A549 (cell line): ENCODE measurements at regions not wholly inside any gene's neighbourhood (a gene's known extent, or its start where the extent isn't known, plus 50 kb on each side); places are given as distances from the start of the nearest gene placed in this dataset.

Source experiments
- CHD4 ChIP-seq: fragments of 200-600 bp; sonication (generic); IDR thresholded peaks from 2 replicates; pipeline ENCODE4 v1.6.1; 2016; ENCODE audit warnings: antibody characterized with exemption, mild to moderate bottlenecking, borderline replicate concordance
- EHMT2 ChIP-seq: fragments of 200-600 bp; sonication (generic); IDR thresholded peaks from 2 replicates; pipeline ENCODE4 v1.6.1; 2016; ENCODE audit warnings: antibody characterized with exemption, low read depth, mild to moderate bottlenecking, moderate library complexity
- EP300 ChIP-seq, 2 experiments: fragments of >200 bp; sonication (Bioruptor Twin); formaldehyde crosslinking; IDR thresholded peaks; 2 replicates in 1 of 2; 3 replicates in 1 of 2; pipeline ENCODE4 v1.6.1; 2016 to 2017
- KDM5A ChIP-seq: fragments of 200-600 bp; sonication (generic); IDR thresholded peaks from 2 replicates; pipeline ENCODE4 v1.6.1; 2016; ENCODE audit warnings: antibody characterized with exemption, mild to moderate bottlenecking
- POLR2A ChIP-seq: IDR thresholded peaks from 2 replicates; pipeline ENCODE4 v1.6.1; 2012; ENCODE audit warnings: mild to moderate bottlenecking, low read length
- TF ChIP-seq, protein P1 (sequence below): IDR thresholded peaks from 2 replicates; pipeline ENCODE4 v1.6.1; 2012
- TF ChIP-seq, protein P2 (sequence below): IDR thresholded peaks from 2 replicates; pipeline ENCODE4 v1.6.1; 2012; ENCODE audit warnings: low read depth, borderline replicate concordance
- TF ChIP-seq, protein P3 (sequence below): fragments of >200 bp; sonication (Bioruptor Twin); formaldehyde crosslinking; IDR thresholded peaks from 3 replicates; pipeline ENCODE4 v1.5.1; 2016
- TF ChIP-seq, protein P4 (sequence below): fragments of 250-450 bp; sonication (Bioruptor Pico); IDR thresholded peaks from 2 replicates; pipeline ENCODE4 v1.5.0; 2021; ENCODE audit warnings: mild to moderate bottlenecking, moderate library complexity, borderline replicate concordance

DNA sequence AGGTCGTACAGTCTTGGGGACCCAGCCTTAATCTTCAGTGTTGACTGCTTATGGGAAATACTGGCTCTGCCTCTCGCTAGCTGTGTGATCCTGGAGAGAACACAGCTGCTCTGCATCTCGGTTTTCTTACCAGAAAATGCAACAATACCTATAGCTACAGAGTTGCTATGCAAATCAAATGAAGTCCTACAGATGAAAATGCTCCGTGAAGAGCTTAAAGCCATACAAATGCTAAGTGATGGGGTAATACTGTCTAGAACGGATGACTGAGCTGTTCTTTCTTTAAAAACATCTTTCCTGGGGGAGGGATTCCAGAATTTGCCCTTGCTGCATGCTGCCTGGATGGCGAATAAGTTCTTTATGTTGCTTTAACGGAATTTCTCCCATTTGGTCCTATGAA lies 132.0 kb downstream of the ZBTB18 start:
- TF ChIP-seq, protein P1, sequence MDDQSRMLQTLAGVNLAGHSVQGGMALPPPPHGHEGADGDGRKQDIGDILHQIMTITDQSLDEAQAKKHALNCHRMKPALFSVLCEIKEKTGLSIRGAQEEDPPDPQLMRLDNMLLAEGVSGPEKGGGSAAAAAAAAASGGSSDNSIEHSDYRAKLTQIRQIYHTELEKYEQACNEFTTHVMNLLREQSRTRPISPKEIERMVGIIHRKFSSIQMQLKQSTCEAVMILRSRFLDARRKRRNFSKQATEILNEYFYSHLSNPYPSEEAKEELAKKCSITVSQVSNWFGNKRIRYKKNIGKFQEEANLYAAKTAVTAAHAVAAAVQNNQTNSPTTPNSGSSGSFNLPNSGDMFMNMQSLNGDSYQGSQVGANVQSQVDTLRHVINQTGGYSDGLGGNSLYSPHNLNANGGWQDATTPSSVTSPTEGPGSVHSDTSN, result no peak
- TF ChIP-seq, protein P2, sequence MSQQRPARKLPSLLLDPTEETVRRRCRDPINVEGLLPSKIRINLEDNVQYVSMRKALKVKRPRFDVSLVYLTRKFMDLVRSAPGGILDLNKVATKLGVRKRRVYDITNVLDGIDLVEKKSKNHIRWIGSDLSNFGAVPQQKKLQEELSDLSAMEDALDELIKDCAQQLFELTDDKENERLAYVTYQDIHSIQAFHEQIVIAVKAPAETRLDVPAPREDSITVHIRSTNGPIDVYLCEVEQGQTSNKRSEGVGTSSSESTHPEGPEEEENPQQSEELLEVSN, result no peak
- TF ChIP-seq, protein P3, sequence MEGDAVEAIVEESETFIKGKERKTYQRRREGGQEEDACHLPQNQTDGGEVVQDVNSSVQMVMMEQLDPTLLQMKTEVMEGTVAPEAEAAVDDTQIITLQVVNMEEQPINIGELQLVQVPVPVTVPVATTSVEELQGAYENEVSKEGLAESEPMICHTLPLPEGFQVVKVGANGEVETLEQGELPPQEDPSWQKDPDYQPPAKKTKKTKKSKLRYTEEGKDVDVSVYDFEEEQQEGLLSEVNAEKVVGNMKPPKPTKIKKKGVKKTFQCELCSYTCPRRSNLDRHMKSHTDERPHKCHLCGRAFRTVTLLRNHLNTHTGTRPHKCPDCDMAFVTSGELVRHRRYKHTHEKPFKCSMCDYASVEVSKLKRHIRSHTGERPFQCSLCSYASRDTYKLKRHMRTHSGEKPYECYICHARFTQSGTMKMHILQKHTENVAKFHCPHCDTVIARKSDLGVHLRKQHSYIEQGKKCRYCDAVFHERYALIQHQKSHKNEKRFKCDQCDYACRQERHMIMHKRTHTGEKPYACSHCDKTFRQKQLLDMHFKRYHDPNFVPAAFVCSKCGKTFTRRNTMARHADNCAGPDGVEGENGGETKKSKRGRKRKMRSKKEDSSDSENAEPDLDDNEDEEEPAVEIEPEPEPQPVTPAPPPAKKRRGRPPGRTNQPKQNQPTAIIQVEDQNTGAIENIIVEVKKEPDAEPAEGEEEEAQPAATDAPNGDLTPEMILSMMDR, result no peak
- no peak for TF ChIP-seq POLR2A
- no peak for TF ChIP-seq EHMT2
- no peak for TF ChIP-seq KDM5A
- no peak for TF ChIP-seq CHD4
- TF ChIP-seq, protein P4, sequence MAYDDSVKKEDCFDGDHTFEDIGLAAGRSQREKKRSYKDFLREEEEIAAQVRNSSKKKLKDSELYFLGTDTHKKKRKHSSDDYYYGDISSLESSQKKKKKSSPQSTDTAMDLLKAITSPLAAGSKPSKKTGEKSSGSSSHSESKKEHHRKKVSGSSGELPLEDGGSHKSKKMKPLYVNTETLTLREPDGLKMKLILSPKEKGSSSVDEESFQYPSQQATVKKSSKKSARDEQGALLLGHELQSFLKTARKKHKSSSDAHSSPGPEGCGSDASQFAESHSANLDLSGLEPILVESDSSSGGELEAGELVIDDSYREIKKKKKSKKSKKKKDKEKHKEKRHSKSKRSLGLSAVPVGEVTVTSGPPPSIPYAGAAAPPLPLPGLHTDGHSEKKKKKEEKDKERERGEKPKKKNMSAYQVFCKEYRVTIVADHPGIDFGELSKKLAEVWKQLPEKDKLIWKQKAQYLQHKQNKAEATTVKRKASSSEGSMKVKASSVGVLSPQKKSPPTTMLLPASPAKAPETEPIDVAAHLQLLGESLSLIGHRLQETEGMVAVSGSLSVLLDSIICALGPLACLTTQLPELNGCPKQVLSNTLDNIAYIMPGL, result no peak
- no peak for TF ChIP-seq EP300 (IDR thresholded peaks at IDR 0.05)
